Non-pigmented ciliary epithelial cell (primary cell): ENCODE measurements at regions not wholly inside any gene's neighbourhood (a gene's known extent, or its start where the extent isn't known, plus 50 kb on each side); places are given as distances from the start of the nearest gene placed in this dataset.
"Not testable (repeated sequence)": the region's sequence is repeated elsewhere in the genome, so short reads cannot be mapped to it uniquely, and the experiment has no call there.

Experiments
- DNase-seq: peaks from one replicate; pipeline ENCODE4 v3.0.0-alpha.2; 2010; ENCODE audit warnings: low read depth

DNA sequence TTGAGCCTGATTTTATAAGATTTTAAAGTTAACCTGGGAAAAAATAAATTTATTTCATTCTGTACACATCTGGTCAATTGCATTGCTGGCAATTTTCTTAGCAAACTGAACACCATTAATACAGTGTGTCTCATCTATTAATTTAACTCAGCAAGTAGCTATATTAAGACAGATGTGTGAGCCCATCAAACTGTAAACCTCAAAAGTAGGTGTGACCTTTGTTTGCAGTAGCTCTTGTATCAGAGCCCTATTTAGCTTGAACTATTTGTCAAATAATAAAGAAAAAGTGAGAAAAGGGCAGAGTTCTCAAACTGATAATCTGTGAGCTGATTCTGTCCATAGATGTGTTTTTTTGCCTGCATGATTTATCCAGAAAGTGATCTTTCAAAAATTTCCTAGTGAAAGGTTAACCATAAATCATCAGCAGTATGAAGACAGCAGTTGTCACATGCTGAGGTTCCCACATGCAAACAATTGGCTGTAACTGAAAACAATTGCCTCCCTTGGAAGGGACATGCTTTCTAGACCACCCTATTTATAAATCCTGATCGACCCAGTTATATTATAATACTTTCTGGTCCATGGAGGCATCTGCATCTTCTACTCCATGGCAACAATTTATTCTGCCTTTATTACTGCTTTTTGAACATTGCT, 646.5 kb downstream of the NSUN3 start:
- DNase-seq: no peak

DNA sequence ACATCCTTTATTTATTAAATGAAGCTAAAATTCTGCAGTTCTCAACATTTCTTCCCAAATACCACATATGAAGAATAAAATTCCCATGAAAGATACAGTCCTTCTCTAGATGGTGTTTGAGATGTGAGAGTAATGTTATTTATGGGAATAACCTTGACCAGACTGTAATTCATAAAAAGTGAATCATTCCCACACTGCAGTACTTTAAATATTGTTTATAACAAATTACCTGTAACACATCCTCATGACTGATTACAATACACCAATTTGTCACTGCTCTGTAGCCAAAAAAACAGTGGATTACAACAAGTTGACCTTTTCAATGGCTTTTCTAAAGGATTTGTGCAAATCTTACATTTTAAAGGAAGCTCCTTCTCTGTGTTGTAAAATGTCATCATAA, 651.3 kb downstream of the NSUN3 start:
- no peak for DNase-seq

DNA sequence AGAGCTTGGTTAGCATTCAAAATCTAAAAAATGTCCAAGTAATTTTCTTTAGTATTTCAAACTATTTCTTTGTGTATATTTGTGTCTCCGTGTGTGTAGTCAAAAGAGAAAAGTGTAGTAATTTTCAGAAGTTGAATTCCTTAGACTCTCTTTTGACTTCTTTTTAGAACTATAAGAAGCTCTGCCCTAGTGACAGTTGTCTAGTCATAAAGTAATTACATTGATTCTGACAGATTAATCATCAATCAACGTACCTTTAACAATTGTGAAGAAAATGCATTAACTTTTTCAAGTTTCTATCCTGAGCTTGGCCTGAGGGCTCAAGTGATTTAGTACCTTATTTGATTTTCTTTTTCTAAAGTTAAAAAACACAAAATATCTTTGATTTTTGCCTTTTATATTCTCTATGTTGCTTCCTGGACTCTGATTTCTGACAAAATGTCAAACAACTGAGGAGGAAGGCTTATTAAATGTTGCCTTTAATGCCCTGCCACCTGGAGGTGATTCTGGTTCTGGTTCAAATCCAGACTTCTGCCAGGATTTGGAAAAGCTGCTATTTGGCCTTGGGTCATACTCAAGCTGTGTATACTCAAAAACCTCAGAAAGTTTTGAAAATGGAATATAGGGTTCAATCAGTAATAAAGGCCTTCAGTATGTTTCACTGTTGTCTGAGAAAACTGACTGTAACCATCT, 653.6 kb downstream of the NSUN3 start:
- DNase-seq: no peak

DNA sequence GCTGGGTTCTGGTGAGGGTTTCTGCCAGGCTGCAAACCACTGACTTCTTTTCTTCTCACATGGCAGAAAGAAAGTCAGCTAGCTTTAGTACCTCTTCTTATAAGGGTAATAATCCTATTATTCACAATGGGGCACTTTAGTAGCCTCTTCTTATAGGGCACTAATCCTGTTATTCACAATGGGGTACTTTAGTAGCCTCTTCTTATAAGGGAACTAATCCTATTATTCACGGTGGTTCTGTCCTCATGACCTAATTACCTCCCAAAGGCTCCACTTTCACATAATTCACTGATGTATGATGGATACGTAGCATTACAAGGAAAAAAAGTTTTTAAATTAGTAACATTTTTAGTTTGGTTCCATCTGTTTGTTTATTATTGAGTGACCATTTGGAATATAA, 671.3 kb downstream of the NSUN3 start:
- no peak for DNase-seq

DNA sequence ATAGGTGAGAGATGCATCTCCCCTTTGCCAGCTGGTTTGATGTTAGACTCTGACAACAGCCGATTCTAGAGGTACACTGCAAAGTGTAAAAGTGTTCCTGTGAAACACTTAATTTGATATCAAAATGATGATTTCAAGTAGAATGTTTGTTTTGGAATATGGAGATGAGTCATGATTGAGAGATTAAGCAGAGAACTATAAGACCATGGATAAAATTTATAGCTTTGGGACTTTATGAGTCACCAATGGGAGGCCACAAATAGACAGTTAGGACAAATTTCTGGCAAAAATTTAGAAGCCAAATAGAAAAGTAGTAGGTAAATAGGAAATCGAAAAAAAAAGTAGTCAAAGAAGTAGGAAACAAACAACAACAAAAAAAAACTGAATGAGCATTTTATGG, 672.5 kb downstream of the NSUN3 start:
- DNase-seq: no peak

DNA sequence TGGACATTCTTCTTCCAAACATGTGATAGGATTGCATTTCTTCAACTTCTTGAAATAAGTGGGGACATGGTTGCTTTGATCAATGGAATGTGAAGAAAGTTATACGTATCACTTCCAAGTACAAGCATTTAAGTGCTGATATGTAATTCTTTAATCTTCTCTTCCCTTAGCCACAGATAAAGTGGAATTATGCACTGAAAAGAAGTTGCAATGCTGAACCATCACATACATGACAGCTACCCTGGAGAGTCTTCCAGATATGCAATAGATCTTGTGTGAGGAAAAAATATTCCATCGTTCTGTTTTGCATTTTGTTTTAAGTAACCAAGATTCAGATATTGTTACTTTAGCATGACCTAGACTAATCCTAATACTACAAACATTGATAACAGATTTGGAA, 674.3 kb downstream of the NSUN3 start:
- no peak for DNase-seq

DNA sequence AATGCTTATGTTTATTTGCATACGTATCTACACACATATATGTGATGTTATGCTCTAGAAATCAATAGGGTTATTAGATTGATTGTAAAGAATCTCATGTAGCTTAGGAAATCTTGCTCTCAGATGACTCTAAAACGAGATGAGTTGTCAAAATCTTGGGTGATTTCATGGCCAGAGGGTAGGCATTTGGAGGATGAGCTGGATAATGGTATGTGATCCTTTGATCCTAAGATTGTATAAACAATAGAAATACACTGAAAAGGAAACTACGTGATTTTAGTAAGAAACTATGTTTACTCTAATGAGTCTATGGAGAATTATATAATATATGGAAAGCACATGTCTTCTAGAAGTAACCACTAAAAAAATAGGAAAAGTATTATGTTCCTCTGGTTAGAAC, 676.6 kb downstream of the NSUN3 start:
- DNase-seq: no peak

DNA sequence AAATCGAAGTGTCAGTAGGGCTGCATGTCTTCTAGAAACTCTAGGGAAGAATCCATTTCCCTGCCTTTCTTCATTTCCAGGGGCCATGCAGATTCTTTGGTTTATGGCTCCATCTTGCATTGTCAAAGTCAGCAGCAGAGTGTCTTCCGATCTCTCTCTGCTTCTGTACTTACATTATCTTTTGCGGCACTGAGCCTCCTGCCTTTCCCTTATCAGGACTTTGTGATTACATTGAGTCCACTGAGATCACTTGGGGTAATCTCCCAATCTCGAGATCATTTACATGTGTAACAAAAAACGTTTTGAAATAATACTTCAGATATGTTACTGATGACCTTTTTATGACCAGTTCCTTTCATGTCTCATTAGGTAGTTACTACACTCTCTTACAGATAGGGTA, 695.9 kb downstream of the NSUN3 start:
- no peak for DNase-seq

DNA sequence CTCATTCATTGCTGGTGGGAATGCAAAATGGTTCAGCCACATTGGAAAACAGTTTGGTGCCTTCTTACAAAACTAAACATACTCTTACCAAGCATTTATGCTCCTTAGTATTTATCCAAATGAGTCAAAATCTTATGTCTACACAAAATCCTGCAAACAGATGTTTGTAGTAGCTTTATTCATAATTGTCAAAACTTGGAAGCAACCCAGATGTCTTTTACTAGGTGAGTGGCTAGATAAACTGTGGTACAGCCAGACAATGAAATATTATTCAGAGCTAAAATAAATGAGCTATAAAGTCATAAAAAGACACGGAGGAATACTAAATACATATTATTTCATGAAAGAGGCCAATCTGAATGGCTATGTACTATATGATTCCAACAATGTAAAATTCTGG, 709.5 kb downstream of the NSUN3 start:
- no peak for DNase-seq

DNA sequence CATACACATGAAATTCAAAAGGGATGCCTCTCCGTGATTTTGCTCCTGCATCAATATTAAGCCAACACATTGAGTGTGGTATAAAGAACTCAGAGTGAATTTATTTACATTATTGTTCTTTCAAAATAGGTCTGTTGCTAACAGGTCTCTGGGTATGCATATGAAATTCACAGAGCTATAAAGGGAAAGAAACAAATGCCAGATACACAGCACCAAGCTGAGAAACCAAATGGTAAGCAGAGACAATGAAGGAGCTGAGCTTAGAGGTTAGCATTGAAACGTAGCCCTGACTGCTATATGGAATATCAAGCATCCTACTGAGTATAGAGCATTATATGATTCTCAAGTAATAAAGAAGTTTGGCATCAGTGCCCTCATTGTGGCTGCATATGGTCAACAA, 712.9 kb downstream of the NSUN3 start:
- DNase-seq: no peak

DNA sequence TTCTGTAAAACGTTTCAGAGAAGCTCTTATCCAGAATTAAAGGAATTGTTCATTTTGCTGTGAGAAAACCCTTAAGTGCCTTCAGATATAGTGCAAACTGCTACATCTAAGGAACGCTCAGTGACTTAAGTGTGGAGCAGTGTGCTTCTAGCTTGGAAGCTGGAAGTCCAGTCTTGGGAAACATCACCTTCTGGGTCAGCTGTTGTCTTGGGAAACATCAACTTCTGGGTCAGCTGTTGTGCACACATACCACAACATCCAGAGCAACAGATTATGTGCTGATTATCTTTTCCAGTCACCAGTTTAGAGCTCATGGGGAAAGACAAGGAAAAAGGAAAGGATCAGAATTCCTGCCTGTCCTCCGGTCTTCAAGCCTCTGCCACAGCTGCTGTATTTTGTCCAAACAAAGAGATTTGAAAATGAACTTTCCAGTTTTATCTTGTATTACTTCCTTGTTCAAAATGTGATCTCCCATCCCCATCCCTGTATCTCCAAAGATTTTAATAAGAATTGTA, 713.6 kb downstream of the NSUN3 start:
- DNase-seq: no peak

DNA sequence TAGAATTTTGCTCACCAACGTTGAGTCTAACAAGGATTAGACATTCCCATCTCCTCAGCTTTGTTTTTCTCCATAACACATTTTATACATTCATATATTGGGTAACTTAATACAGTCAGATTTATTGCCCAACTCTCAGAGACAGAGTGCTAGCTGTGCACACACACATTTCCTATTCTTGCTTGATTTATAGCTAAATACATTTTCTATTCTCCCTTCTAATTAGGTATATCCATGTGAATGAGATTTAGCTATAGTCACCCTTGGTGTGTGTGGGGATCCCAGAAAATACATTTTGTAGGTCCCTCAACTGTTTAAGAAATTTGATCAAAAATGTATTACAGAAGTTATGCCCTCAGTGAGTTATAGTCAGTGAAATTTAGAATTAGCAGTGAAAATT, 715.4 kb downstream of the NSUN3 start:
- no peak for DNase-seq

DNA sequence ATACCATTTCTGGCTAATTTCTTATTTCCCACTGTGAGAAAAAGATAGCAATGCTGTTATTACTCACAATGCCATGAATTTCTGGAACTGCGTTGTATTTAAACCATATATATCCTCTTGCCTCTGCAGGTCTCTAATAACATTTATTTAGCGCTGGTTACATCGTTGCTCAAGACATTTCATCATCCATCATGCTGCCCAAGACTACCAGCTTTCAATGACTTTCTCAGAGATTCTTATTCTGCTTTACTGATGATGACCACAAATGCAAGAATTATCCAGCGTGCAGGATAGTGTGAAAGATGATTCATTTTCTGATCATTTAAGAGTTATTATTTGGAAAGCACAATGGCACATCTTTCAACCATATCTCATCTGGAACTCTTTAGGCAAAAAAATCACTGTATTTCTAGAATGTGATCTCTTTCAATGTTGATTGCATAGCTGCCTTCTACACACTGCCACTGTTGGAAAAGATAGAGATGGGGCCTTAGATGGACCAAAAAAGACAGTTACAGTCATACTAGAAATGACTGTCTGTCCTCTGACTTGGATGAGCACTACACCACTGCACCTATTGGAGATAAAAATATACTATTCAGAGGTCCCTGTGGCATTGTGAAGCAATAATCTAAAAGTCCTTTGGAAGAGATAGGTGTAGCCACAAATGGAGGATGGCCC, 716.1 kb downstream of the NSUN3 start:
- no peak for DNase-seq

DNA sequence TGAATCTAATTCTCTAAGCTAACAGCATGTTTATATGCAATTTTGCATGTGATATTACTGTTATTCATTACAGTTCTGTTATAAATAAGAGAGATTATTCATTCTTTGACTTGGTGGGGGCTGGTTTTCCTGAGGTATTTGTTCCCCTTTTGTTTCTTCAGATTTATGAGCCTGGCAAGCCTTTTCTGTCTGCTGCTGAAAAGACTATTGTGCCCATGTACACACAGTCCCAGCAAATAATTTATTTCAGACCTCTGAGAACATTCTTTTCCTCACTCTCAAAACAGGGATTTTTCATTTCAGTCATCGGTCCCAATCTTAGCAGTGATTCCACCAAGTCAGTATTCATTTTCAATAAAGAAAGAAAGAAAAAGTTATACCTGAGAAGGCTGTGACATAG, 716.8 kb downstream of the NSUN3 start:
- DNase-seq: no peak

DNA sequence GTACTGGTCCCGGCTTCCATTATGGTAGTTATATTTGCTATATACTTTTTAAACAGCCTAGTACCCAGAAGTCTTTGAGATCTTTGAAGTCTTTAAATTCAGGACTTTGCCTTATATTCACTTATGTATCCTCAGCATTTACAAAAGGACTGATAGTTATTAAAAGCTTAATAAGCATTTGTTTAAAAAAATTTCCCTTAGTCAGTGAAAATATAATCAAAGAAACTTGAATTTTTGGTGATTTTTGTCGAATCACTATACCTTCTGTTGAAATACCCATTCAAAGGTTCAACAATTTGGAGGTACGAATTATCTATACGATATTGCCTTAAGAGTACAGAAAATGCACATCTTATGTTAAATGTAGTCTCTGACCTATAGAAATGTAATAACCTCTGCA, 721.4 kb downstream of the NSUN3 start:
- no peak for DNase-seq

DNA sequence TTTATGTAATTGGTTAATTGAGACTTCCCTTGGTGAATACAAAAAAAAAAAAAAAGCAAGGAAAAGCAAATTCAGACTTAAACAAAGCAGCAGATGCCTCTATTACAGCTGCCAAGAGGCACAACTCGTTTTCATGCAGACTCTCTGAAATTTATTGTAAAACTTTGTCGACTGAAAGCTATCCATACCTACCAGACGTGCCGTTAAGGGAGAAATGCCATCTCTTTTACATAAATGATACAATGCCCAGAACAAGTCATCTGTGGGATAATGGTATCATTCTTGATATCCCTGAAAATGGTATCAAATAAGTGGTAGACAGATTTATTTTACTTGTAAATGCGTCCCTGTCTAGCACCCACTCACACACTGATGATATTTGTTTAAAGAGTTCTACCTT, 724.2 kb downstream of the NSUN3 start:
- no peak for DNase-seq

DNA sequence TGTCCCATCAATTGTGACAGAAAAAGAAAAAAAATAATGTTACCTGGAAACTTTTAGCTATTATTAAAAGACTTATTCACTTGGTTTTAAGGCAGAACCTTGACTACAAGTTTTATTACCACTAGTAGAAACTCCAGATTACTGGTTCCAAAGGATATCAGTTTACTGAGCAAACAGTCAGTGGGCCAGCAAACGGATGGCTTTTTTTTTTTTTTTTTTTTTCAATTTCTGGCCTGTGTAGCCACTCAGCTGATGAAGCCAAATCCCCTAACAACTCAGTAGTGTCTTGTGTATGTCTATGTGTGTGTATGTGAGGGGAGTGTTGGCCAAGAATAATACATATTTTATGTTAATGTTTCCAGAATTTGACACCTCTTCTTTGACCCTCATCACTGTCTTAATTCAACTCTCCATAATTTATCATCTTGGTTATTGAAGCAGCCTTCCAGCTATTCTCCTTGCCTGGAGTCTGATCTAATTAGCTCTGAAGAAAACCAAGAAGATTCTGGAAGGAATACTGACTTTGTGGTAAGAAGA, 724.9 kb downstream of the NSUN3 start:
- DNase-seq: no peak

DNA sequence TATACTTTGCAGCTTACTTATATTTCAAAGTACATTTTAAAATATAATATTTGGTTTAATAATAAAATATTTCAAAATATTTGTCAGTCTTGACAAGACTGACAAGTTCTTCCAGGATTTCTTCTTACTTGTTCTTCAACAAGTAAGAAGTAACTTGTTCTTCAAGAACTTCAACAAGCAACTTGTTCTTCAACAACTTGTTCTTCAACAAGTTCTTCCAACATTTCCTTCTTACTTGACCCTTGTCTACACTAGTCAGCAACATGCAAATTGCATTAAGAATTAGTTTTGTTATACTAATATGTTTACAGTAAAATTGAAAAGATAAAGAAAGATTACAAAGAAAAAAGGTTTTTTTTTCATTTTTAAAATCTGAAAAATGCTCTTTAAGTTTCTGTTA, 731.7 kb downstream of the NSUN3 start:
- DNase-seq: no peak

DNA sequence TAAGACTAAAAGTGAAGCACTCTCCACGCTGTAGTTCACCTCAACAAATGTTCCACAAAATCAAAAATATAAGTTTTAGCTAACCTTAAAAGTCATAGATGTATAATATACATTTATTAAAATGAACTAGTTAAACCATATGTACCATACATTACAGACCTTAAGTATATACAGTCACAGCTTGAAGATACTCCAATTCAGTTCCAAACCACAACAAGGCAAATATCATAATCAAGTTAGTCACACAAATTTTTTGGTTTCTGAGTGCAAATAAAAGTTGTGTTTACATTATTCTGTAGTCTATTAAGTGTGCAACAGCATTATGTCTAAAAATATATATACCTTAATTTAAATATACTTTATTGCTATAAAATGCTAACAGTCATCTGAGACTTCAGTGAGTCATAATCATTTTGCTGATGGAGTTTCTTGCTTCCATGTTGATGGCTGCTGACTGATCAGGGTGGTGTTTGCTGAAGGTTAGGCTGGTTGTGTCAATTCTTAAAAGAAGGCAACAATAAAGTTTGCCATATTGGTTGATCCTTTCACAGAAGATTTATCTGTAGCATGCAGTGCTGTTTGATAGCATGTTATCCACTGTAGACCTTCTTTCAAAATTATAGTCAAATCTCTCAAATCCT, 736.7 kb downstream of the NSUN3 start:
- DNase-seq: no peak

DNA sequence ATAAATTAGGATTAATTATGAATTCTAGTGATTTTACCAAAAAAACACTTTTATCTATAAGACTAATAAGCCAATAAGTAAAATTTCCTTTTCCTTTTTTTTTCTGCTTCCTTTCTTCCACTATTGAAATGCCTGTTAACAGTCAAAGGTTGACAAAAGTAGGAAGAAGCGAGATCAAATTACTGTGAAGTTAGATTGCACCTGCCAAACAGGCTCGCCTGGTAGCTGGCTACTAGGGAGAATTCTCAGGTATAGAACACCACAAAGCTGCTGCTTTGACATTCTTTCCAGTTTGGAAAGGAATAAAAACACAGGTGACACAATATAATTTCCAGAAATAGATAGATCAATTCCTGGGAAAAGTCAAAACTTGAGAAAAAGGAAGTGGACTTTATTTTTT, 749.0 kb downstream of the NSUN3 start:
- DNase-seq: no peak

DNA sequence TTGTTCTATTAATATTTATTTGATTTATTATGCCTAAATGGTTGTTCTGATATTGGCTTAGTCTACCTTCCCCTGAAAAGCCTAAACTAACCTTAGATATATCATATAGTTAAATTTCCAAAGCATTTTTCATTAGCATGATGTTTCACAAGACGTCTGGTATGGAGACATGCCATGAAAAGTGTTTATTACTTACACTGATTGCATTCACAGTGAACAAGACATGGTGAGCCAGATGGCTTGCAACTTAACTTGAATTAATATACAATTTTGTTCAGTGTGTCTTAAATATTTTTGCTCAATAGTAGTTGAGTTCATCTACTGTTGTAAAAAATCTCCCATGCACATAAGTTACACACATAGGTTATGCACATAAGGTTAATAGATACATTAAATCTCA, 758.4 kb downstream of the NSUN3 start:
- DNase-seq: no peak

DNA sequence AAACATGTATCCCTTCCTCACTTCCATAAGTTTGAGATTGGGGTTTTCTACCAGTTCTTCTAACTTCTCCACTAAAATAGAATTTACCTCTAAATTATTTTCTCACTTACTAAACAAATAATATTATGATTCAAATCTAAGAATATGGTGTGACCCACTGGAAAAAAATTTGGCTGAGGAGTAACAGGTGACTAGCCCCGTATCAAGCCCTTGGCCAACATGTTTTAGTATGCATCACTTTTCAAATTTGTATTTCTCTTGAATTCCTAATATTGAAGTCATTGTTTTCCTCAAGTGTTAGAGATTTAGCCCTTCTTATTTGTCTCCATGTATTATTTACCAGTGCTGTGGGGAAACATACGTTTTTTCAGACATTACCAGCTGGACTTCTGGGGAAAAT, 759.4 kb downstream of the NSUN3 start:
- no peak for DNase-seq

DNA sequence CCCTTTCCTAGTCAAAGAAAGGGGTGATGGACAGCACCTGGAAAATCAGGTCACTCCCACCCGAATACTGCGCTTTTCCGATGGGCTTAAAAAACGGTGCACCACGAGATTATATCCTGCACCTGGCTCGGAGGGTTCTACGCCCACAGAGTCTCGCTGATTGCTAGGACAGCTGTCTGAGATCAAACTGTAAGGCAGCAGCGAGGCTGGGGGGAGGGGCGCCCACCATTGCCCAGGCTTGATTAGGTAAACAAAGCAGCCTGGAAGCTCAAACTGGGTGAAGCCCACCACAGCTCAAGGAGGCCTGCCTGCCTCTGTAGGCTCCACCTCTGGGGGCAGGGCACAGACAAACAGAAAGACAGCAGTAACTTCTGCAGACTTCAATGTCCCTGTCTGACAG, 783.4 kb downstream of the NSUN3 start:
- DNase-seq: not testable (repeated sequence)
